Upper lobe of left lung (tissue), 6 donors: ENCODE measurements at regions not wholly inside any gene's neighbourhood (a gene's known extent, or its start where the extent isn't known, plus 50 kb on each side); places are given as distances from the start of the nearest gene placed in this dataset.
"Not testable (repeated sequence)": the region's sequence is repeated elsewhere in the genome, so short reads cannot be mapped to it uniquely, and the experiment has no call there.

Source experiments
- ATAC-seq, 2 donors: fragments of 200-7000 bp; cut with Tn5 transposase; one replicate each; pipeline ENCODE4 v1.9.1; 2022; ENCODE audit warnings: mild to moderate bottlenecking in 2 of 2, moderate library complexity in 2 of 2; ENCODE audit not compliant: low FRiP score in 2 of 2
- DNase-seq, 2 donors: peaks; one replicate each; pipeline ENCODE4 v3.0.0-alpha.2; 2019 to 2020
- H3K27ac ChIP-seq, 4 donors: fragments of 200-600 bp; sonication (generic); one replicate each; pipeline ENCODE4 v1.5.1; 2016 to 2019
- H3K27me3 ChIP-seq, 4 donors: fragments of 200-600 bp; sonication (generic); one replicate each; pipeline ENCODE4 v1.5.1; 2017 to 2019
- H3K36me3 ChIP-seq, 4 donors: fragments of 200-600 bp; sonication (generic); one replicate each; pipeline ENCODE4 v1.5.1; 2016 to 2019
- H3K4me1 ChIP-seq, 4 donors: fragments of 200-600 bp; sonication (generic); one replicate each; pipeline ENCODE4 v1.5.1; 2018 to 2019
- H3K4me3 ChIP-seq, 4 donors: fragments of 200-600 bp; sonication (generic); one replicate each; pipeline ENCODE4 v1.5.1; 2017 to 2019; ENCODE audit warnings: mild to moderate bottlenecking in 2 of 4, moderate library complexity in 1 of 4
- H3K9me3 ChIP-seq, 4 donors: fragments of 200-600 bp; sonication (generic); one replicate each; pipeline ENCODE4 v1.5.1; 2018 to 2019
- EP300 ChIP-seq, 4 donors: sonication (generic); formaldehyde crosslinking; IDR thresholded peaks; one replicate each; pipeline ENCODE4 v1.5.1; 2017; ENCODE audit warnings: antibody characterized with exemption in 4 of 4, control low read depth in 2 of 4
- POLR2A ChIP-seq, 4 donors: fragments of 450-650 bp; IDR thresholded peaks; one replicate each; pipeline ENCODE4 v1.5.1; 2016 to 2017; ENCODE audit warnings: antibody characterized with exemption in 4 of 4, mild to moderate bottlenecking in 2 of 4
- POLR2AphosphoS5 ChIP-seq, 2 donors: sonication (generic); formaldehyde crosslinking; IDR thresholded peaks; one replicate each; pipeline ENCODE4 v1.5.1; 2017; ENCODE audit warnings: antibody characterized with exemption in 2 of 2
- WGBS, 2 donors: methylation state at CpG; one replicate each; pipeline ENCODE4 v1.1.5; 2017 to 2018; 5-methylcytosine and 5-hydroxymethylcytosine counted together
- TF ChIP-seq, protein P1 (sequence below), 6 experiments: fragments of 450-650 bp in 4 of 6; fragments of 200-600 bp in 2 of 6; sonication (generic) in 2 of 6; IDR thresholded peaks; one replicate each; pipeline ENCODE4 v1.5.1; 2016 to 2019; ENCODE audit warnings: antibody characterized with exemption in 6 of 6
- donor health status: DM: no; HTN: no; CAD: no; lungs with moderate emphysema.
- donor health status: DM: no; HTN: yes; CAD: no; lungs with severe emphysema.

- DNase-seq: no peak
- Histone ChIP-seq H3K27me3 (no peaks in the 10 kb centered on the region), H3K27ac (no peak overlapping the region), H3K36me3 (no peaks in the 10 kb centered on the region), H3K9me3 (no peaks in the 10 kb centered on the region), H3K4me1 (peaks cover 3 to 20% (median 8%) of the 10 kb centered on the region in 4 donors), H3K4me3 (no peak overlapping the region)
- ATAC-seq: no peak
- TF ChIP-seq EP300 (IDR thresholded peaks at IDR 0.05): no peak
- no peak for TF ChIP-seq POLR2A (IDR thresholded peaks at IDR 0.05)
- TF ChIP-seq POLR2AphosphoS5 (IDR thresholded peaks at IDR 0.05): no peak
- TF ChIP-seq, protein P1, sequence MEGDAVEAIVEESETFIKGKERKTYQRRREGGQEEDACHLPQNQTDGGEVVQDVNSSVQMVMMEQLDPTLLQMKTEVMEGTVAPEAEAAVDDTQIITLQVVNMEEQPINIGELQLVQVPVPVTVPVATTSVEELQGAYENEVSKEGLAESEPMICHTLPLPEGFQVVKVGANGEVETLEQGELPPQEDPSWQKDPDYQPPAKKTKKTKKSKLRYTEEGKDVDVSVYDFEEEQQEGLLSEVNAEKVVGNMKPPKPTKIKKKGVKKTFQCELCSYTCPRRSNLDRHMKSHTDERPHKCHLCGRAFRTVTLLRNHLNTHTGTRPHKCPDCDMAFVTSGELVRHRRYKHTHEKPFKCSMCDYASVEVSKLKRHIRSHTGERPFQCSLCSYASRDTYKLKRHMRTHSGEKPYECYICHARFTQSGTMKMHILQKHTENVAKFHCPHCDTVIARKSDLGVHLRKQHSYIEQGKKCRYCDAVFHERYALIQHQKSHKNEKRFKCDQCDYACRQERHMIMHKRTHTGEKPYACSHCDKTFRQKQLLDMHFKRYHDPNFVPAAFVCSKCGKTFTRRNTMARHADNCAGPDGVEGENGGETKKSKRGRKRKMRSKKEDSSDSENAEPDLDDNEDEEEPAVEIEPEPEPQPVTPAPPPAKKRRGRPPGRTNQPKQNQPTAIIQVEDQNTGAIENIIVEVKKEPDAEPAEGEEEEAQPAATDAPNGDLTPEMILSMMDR (IDR thresholded peaks at IDR 0.05): no peak
- 81 to 90% methylated on average over 4 to 8 of the region's 8 CpGs for WGBS, 2 donors
Measured at GRCh38 chr20:47974234-47974878, 189.1 kb upstream of the SULF2 start.

DNA sequence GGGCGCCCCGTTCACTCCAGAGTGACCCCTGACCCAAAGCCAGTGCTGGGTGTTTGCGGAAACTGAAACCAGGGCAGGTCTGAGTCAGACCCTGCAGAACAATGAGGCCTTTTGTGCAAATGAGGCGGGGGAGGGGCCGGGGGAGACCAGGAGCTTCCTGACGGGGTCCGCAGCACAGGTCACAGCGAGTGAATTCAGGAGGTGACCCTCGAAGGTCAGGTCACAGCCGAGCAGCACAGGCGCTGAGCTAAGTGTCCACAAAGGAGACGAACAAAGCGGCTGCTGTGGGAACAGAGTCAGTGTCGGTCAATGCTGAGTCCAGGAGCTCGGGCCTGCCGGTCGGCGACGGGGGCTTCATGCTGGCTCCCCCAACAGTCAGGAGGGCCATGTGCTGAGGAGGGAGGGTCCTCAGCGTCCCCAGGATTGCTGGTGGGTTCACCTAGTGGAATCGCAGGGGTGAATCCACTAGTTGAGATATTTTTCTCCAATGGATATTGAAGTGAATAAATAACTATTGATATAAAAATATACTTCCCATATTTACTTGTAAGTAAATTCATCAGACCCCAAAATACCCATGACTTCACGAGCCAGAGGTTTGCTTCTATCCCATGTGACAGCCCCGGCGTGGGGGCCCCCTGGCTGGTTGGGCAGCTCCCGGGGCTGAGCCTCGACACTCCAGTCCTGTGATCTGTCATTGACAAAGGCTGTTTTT, 188.4 kb upstream of the SULF2 start:
- H3K4me1 ChIP-seq: peaks cover 3 to 20% (median 8%) of the 10 kb centered on the region in 4 donors
- no peaks in the 10 kb centered on the region for H3K9me3 ChIP-seq
- H3K27me3 ChIP-seq: no peaks in the 10 kb centered on the region
- whole genome bisulfite sequencing, 2 donors: 68 to 71% methylated on average over 20 to 23 of the region's 26 CpGs
- H3K27ac ChIP-seq: no peak overlapping the region
- peak in 1 of 2 donors; percentile 82 for DNase-seq
- H3K36me3 ChIP-seq: no peaks in the 10 kb centered on the region
- no peak for ATAC-seq
- TF ChIP-seq POLR2A (IDR thresholded peaks at IDR 0.05) (no peak), POLR2AphosphoS5 (IDR thresholded peaks at IDR 0.05) (no peak), EP300 (IDR thresholded peaks at IDR 0.05) (no peak)
- TF ChIP-seq, protein P1 (IDR thresholded peaks at IDR 0.05): no peak
- H3K4me3 ChIP-seq: no peak overlapping the region

GRCh38 chr20:47972916-47973309, 187.6 kb upstream of the SULF2 start:
- peaks cover 3 to 18% (median 8%) of the 10 kb centered on the region in 4 donors for H3K4me1 ChIP-seq
- WGBS, 2 donors: 84 to 86% methylated on average over 17 of the region's 17 CpGs
- no peak for TF ChIP-seq EP300 (IDR thresholded peaks at IDR 0.05)
- TF ChIP-seq POLR2AphosphoS5 (IDR thresholded peaks at IDR 0.05): no peak
- TF ChIP-seq, protein P1 (IDR thresholded peaks at IDR 0.05): no peak
- no peak for TF ChIP-seq POLR2A (IDR thresholded peaks at IDR 0.05)
- DNase-seq (no peak), ATAC-seq (no peak)
- H3K27ac ChIP-seq: peak overlapping the region in 1 of 4 donors; percentile 31
- no peaks in the 10 kb centered on the region for H3K27me3 ChIP-seq
- no peak overlapping the region for H3K4me3 ChIP-seq
- no peaks in the 10 kb centered on the region for H3K9me3 ChIP-seq
- no peaks in the 10 kb centered on the region for H3K36me3 ChIP-seq

DNA sequence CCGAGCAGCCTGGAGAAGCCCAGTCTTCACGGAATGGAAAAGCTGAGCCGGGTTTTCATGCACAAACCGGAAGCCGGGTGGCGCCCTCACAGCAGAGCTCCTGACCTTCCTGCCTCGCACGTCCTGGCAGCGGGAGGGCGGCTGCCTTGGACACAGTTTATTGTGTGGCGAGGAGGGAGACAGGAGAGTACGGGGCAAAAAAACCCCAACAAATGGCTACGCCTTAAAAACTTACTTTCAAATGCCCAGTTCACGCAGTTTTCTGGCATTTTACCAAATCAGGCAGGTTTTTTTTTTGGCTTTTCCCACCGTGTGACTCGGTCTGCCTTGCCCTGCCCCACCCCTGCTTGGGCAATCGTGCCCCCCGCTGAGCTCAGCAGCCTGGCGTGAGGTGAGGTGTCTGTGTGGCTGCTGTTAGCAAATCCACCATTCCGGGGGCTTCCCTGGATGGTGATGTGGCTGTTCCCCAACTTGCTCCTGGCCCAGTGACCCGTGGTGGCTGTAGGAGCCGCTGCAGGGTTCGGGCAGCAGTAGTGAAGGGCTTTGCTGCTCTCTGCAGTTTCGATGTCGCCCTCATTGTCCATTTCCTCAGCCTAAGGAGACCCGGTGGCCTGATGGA, 187.1 kb upstream of the SULF2 start:
- Histone ChIP-seq H3K4me3 (peak overlapping the region in 1 of 4 donors; percentile 17), H3K4me1 (peaks cover 3 to 13% (median 8%) of the 10 kb centered on the region in 4 donors), H3K27ac (peak overlapping the region in 1 of 4 donors; percentile 31)
- WGBS, 2 donors: 28 to 30% methylated on average over 23 to 24 of the region's 26 CpGs
- not testable (repeated sequence) for H3K27me3 ChIP-seq, H3K36me3 ChIP-seq, H3K9me3 ChIP-seq
- DNase-seq (peak; percentile 47 to 68), ATAC-seq (peak; percentile 31 to 33)
- TF ChIP-seq, protein P1 (IDR thresholded peaks at IDR 0.05): peak in 3 of 6 experiments; percentile 13 to 38 (median 21)
